Progenitor cell of endocrine pancreas (in vitro differentiated cells): ENCODE measurements at regions not wholly inside any gene's neighbourhood (a gene's known extent, or its start where the extent isn't known, plus 50 kb on each side); places are given as distances from the start of the nearest gene placed in this dataset.

Experiments
- DNase-seq: peaks from one replicate; pipeline ENCODE4 v3.0.0; 2021; ENCODE audit warnings: low spot score; ENCODE audit not compliant: unreplicated experiment
- H3K27ac Mint-ChIP-seq: 2 replicates; pipeline ENCODE4 v1.8.0; 2021; ENCODE audit warnings: mild to moderate bottlenecking, moderate library complexity, mixed read lengths
- H3K27me3 Mint-ChIP-seq: 2 replicates; pipeline ENCODE4 v1.8.0; 2021; ENCODE audit warnings: mixed read lengths
- H3K36me3 Mint-ChIP-seq: 2 replicates; pipeline ENCODE4 v1.8.0; 2022; ENCODE audit warnings: mixed read lengths; ENCODE audit not compliant: insufficient read depth
- H3K4me1 Mint-ChIP-seq: 2 replicates; pipeline ENCODE4 v1.8.0; 2021; ENCODE audit warnings: low read depth, mixed read lengths
- H3K4me3 Mint-ChIP-seq: 2 replicates; pipeline ENCODE4 v1.8.0; 2021; ENCODE audit warnings: low read depth, mild to moderate bottlenecking, moderate library complexity, mixed read lengths
- H3K9me3 Mint-ChIP-seq: 2 replicates; pipeline ENCODE4 v1.8.0; 2021; ENCODE audit warnings: low read depth, mixed read lengths
- TF ChIP-seq, protein P1 (sequence below): fragments of 200-600 bp; sonication (generic); IDR thresholded peaks from one replicate; pipeline ENCODE4 v1.5.0; 2021; ENCODE audit warnings: antibody characterized with exemption, mild to moderate bottlenecking; ENCODE audit not compliant: unreplicated experiment

DNA sequence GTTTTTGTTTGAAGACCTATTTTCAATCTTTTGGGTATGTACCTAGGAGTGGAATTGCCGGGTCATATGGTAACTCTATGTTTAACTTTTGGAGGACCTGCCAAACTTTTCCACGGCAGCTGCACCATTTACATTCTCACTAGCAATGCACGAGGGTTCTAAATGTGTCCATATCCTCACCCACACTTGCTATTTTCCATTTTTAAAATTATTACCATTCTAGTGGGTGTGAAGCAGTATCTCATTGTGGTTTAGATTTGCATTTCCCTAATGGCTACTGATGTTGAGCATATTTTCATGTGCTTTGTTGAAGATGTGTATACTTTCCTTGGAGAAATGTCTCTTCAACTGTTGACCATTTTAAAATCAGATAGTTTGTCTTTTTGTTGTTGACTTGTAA lies 60.3 kb upstream of the HAPSTR1 start:
- no peak overlapping the region for H3K27ac Mint-ChIP-seq
- TF ChIP-seq, protein P1, sequence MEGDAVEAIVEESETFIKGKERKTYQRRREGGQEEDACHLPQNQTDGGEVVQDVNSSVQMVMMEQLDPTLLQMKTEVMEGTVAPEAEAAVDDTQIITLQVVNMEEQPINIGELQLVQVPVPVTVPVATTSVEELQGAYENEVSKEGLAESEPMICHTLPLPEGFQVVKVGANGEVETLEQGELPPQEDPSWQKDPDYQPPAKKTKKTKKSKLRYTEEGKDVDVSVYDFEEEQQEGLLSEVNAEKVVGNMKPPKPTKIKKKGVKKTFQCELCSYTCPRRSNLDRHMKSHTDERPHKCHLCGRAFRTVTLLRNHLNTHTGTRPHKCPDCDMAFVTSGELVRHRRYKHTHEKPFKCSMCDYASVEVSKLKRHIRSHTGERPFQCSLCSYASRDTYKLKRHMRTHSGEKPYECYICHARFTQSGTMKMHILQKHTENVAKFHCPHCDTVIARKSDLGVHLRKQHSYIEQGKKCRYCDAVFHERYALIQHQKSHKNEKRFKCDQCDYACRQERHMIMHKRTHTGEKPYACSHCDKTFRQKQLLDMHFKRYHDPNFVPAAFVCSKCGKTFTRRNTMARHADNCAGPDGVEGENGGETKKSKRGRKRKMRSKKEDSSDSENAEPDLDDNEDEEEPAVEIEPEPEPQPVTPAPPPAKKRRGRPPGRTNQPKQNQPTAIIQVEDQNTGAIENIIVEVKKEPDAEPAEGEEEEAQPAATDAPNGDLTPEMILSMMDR, result no peak
- H3K27me3 Mint-ChIP-seq, result no peaks in the 10 kb centered on the region
- H3K4me1 Mint-ChIP-seq, result no peaks in the 10 kb centered on the region
- H3K9me3 Mint-ChIP-seq, result no peaks in the 10 kb centered on the region
- H3K36me3 Mint-ChIP-seq, result no peaks in the 10 kb centered on the region
- DNase-seq, result no peak
- no peak overlapping the region for H3K4me3 Mint-ChIP-seq

DNA sequence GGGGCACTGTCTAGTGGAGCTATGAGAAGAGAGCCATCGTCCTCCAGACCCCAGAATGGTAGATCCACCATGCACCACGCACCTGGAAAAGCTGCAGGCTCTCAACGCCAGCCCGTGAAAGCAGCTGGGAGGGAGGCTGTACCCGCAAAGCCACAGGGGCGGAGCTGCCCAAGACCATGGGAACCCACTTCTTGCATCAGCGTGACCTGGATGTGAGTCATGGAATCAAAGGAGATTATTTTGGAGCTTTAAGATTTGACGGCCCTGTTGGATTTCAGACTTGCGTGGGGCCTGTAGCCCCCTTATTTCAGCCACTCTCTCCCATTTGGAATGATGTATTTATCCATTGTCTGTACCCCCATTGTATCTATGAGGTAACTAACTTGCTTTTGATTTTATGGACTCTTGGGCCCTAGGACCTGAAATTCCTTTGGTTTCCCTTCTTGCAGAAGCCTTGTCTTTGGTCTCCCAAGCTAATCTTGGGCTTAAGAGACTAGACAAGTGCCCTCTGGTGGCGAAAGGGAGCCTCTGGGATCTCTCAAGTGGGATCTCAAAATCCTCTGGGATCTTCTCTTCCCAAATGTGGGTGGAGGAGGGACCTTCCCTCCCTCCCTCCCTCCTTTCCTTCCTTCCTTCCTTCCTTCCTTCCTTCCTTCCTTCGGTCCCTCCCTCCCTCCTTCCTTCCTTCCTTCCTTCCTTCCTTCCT lies 58.2 kb upstream of the HAPSTR1 start:
- TF ChIP-seq, protein P1, result peak; percentile 57
- no peak for DNase-seq
- H3K4me1 Mint-ChIP-seq, result no peaks in the 10 kb centered on the region
- no peak overlapping the region for H3K27ac Mint-ChIP-seq
- no peaks in the 10 kb centered on the region for H3K27me3 Mint-ChIP-seq
- H3K9me3 Mint-ChIP-seq, result no peaks in the 10 kb centered on the region
- no peak overlapping the region for H3K4me3 Mint-ChIP-seq
- no peaks in the 10 kb centered on the region for H3K36me3 Mint-ChIP-seq

DNA sequence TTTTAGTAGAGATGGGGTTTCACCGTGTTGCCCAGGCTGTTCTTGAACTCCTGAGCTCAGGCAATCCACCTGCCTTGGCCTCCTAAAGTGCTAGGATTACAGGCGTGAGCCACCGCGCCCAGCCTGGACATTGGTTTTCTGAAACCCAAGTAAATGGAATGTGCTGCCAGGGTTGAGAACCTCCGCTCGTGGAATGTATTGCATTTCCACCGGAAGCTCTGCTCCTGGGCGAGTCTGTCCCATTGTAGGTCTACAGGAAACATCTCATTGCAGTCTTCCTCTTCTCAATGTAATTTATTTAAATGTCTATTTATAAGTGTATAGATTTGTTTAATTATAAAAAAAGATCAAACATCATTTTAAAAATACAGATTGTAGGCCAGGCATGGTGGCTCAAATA lies 57.4 kb upstream of the HAPSTR1 start:
- Mint-ChIP-seq H3K4me3 (no peak overlapping the region), H3K9me3 (no peaks in the 10 kb centered on the region)
- TF ChIP-seq, protein P1, result no peak

DNA sequence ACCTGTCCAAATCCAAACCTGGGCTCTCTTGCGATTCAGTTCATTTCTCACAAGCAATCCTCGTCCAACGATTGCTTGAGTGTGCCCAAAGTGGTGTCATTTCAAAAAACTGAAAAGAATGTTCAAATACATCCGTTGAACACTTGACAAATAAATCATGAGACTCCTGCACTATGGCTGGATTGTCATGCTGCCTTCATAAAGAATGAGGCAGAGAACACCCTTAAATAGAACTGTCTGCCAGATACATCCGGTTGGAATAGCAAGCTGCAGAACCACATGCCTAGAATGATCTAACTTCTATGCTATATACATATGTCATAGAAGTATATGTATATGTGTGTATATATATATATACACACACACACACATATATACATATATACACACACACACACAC lies 55.4 kb upstream of the HAPSTR1 start:
- TF ChIP-seq, protein P1, result no peak
- Mint-ChIP-seq H3K27me3 (no peaks in the 10 kb centered on the region), H3K9me3 (no peaks in the 10 kb centered on the region), H3K4me1 (no peaks in the 10 kb centered on the region), H3K27ac (no peak overlapping the region), H3K36me3 (no peaks in the 10 kb centered on the region), H3K4me3 (no peak overlapping the region)
- DNase-seq, result no peak

More for the DNA sequence above, 57.4 kb upstream of the HAPSTR1 start:
- no peaks in the 10 kb centered on the region for H3K36me3 Mint-ChIP-seq
- no peak overlapping the region for H3K27ac Mint-ChIP-seq
- H3K27me3 Mint-ChIP-seq, result no peaks in the 10 kb centered on the region
- H3K4me1 Mint-ChIP-seq, result no peaks in the 10 kb centered on the region
- DNase-seq, result no peak

DNA sequence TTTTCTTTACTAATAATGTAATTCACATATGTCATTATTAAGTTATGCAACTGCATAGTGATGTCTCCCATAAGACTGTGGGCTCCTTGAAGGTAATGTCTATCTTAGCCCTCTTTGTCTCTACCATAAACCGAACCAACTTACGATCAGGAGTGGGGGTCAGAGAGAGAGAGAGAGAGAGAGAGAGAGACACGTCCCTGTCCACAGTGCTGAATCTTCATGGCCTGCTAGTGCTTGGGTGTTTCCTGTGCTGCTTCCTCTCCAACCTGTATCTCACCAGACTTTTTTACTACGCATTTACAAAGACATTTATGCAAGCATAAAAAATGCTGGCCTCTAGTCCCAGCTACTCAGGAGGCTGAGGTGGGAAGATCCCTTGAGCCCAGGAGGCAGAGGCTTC lies 52.2 kb upstream of the HAPSTR1 start:
- no peak for DNase-seq
- TF ChIP-seq, protein P1, result no peak
- Mint-ChIP-seq H3K9me3 (no peaks in the 10 kb centered on the region), H3K27me3 (no peaks in the 10 kb centered on the region), H3K4me1 (no peaks in the 10 kb centered on the region), H3K36me3 (no peaks in the 10 kb centered on the region), H3K27ac (no peak overlapping the region), H3K4me3 (no peak overlapping the region)
